ENCODE measurements at regions not wholly inside any gene's neighbourhood (a gene's known extent, or its start where the extent isn't known, plus 50 kb on each side); places are given as distances from the start of the nearest gene placed in this dataset.

GRCh38 chr2:212831671-212832199, 293.1 kb upstream of the ERBB4 start:
- Mint-ChIP-seq H3K27ac (no peak overlapping the region), H3K4me3 (no peak overlapping the region), H3K4me1 (no peaks in the 10 kb centered on the region), H3K9me3 (peaks cover 17 to 33% (median 22%) of the 10 kb centered on the region in 7 donors), H3K36me3 (no peaks in the 10 kb centered on the region), H3K27me3 (ENCODE audit: low read depth in 3 of 3) (peaks cover 0 to 2% (median 0%) of the 10 kb centered on the region in 3 donors)
- H3K4me2 ChIP-seq (replicated peaks; ENCODE audit: extremely low read depth, low read length, poor library complexity, severe bottlenecking): no peak overlapping the region
- intact Hi-C loops (cut with micrococcal nuclease): no loop called here
- peaks cover 30% of the 10 kb centered on the region in 2 donors for H3K9me3 ChIP-seq (replicated peaks in 1 of 2; ENCODE audit: control insufficient read depth in 1 of 2, insufficient read depth in 1 of 2, low read length in 2 of 2)
- H3K4me3 ChIP-seq (replicated peaks in 1 of 3; ENCODE audit: low read depth in 2 of 3, low read length in 3 of 3): no peak overlapping the region
- no peaks in the 10 kb centered on the region for H3K4me1 ChIP-seq (ENCODE audit: control insufficient read depth in 1 of 2, insufficient read depth in 2 of 2, low read length in 2 of 2)
- no peak overlapping the region for H3K27ac ChIP-seq (ENCODE audit: low read depth in 1 of 2, low read length in 2 of 2)
- H3K36me3 ChIP-seq (replicated peaks in 1 of 2; ENCODE audit: control insufficient read depth in 1 of 2, insufficient read depth in 2 of 2, low read length in 2 of 2): no peaks in the 10 kb centered on the region
- H3K79me2 ChIP-seq (ENCODE audit: insufficient read depth, low read length): no peaks in the 10 kb centered on the region
- no peak overlapping the region for H2AFZ ChIP-seq (ENCODE audit: insufficient read depth, low read depth, low read length, poor library complexity, severe bottlenecking)
- WGBS (ENCODE audit: insufficient coverage): 90% methylated on average over 50 of the region's 50 CpGs
- no peak for DNase-seq
- TF ChIP-seq CTCF (IDR thresholded peaks at IDR 0.05): no peak
- H4K20me1 ChIP-seq (ENCODE audit: insufficient read depth, low read length): no peaks in the 10 kb centered on the region
- no peak overlapping the region for H3K9ac ChIP-seq (ENCODE audit: insufficient read depth, low read length, poor library complexity, severe bottlenecking)
- no peaks in the 10 kb centered on the region for H3K27me3 ChIP-seq (ENCODE audit: control insufficient read depth in 2 of 2, insufficient read depth in 2 of 2, low read length in 2 of 2)

DNA sequence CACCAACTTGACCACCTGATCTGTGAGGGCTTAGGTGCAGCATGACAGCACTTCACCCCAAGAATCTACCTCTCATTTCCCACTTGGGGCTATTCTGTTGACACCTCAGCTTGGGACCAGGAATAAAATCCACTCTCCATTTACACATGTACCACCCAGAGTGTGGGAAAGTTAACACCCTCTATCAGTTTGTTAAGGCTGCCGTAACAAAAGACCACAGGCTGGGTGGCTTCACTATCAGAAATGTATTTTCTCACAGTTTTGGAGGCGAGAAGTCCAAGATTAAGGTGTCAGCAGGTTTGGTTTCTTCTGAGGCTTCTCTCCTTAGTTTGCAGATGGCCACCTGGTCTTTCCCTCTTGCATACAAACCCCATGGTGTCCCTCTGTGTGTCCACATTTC, 277.7 kb upstream of the ERBB4 start:
- Mint-ChIP-seq H3K4me3 (no peak overlapping the region), H3K4me1 (peaks cover 4% of the 10 kb centered on the region), H3K27ac (no peak overlapping the region), H3K9me3 (no peaks in the 10 kb centered on the region), H3K27me3 (ENCODE audit: low read depth in 3 of 3) (peaks cover 0 to 9% (median 7%) of the 10 kb centered on the region in 3 donors), H3K36me3 (no peaks in the 10 kb centered on the region)
- Histone ChIP-seq H3K4me3 (replicated peaks in 1 of 3; ENCODE audit: low read depth in 2 of 3, low read length in 3 of 3) (no peak overlapping the region), H3K36me3 (replicated peaks in 1 of 2; ENCODE audit: control insufficient read depth in 1 of 2, insufficient read depth in 2 of 2, low read length in 2 of 2) (no peaks in the 10 kb centered on the region), H3K4me1 (ENCODE audit: control insufficient read depth in 1 of 2, insufficient read depth in 2 of 2, low read length in 2 of 2) (no peaks in the 10 kb centered on the region), H3K9me3 (replicated peaks in 1 of 2; ENCODE audit: control insufficient read depth in 1 of 2, insufficient read depth in 1 of 2, low read length in 2 of 2) (no peaks in the 10 kb centered on the region), H3K79me2 (ENCODE audit: insufficient read depth, low read length) (no peaks in the 10 kb centered on the region), H3K27me3 (ENCODE audit: control insufficient read depth in 2 of 2, insufficient read depth in 2 of 2, low read length in 2 of 2) (peaks cover 2 to 15% of the 10 kb centered on the region in 2 donors), H2AFZ (ENCODE audit: insufficient read depth, low read depth, low read length, poor library complexity, severe bottlenecking) (no peak overlapping the region), H4K20me1 (ENCODE audit: insufficient read depth, low read length) (no peaks in the 10 kb centered on the region), H3K4me2 (replicated peaks; ENCODE audit: extremely low read depth, low read length, poor library complexity, severe bottlenecking) (no peak overlapping the region), H3K9ac (ENCODE audit: insufficient read depth, low read length, poor library complexity, severe bottlenecking) (no peak overlapping the region), H3K27ac (ENCODE audit: low read depth in 1 of 2, low read length in 2 of 2) (no peak overlapping the region)
- intact Hi-C loops (cut with micrococcal nuclease): no loop called here
- no peak for DNase-seq
- 83% methylated on average over 1 of the region's 2 CpGs for WGBS (ENCODE audit: insufficient coverage)
- no peak for TF ChIP-seq CTCF (IDR thresholded peaks at IDR 0.05)
